K562 (cell line): ENCODE measurements at regions not wholly inside any gene's neighbourhood (a gene's known extent, or its start where the extent isn't known, plus 50 kb on each side); places are given as distances from the start of the nearest gene placed in this dataset.
"Not testable (repeated sequence)": the region's sequence is repeated elsewhere in the genome, so short reads cannot be mapped to it uniquely, and the experiment has no call there.

Source experiments
- ATAC-seq: fragments of 200-7000 bp; cut with Tn5 transposase; 3 replicates; pipeline ENCODE4 v1.9.1; 2020; ENCODE audit warnings: moderate library complexity
- BruUV-seq: library from RNA; stranded (reverse); fragments of 400-500 nt; replicated peaks from 2 replicates; lab custom pipeline; 2021; lab: Mats Ljungman, UMichigan
- CTCF ChIA-PET: fragments of 300-600 bp; formaldehyde crosslinking; extraction: SDS; loops from one replicate; lab custom pipeline; 2021; ENCODE audit warnings: low intra/inter-chr PET ratio; lab: Yijun Ruan, JAX
- POLR2A ChIA-PET: fragments of 300-600, 350-650 bp; sonication (Branson Sonifier 250); formaldehyde crosslinking; extraction: SDS; loops from one replicate; lab custom pipeline; 2021; ENCODE audit warnings: antibody characterized with exemption, inconsistent platforms; lab: Yijun Ruan, JAX
- DNase-seq, 4 experiments: peaks; one replicate each; pipeline versions ENCODE4 v3.0.0 to v3.0.0-alpha.2; 2011 to 2018; ENCODE audit warnings: low spot score in 3 of 4, mixed read lengths in 3 of 4; ENCODE audit errors: extremely low read depth in 1 of 4
- FAIRE-seq: peaks from 2 replicates; lab custom pipeline; 2011; peaks lifted over from hg19 to GRCh38; lab: Jason Lieb, UNC
- H2AFZ ChIP-seq: 2 replicates; pipeline ENCODE4 v1.6.0; 2011; ENCODE audit warnings: low read depth, low read length, control low read depth, inconsistent platforms
- H3K27ac ChIP-seq: fragments of 200-600 bp; 3 replicates; pipeline ENCODE4 v1.8.0; 2011; ENCODE audit warnings: low read depth, mild to moderate bottlenecking, control low read depth, inconsistent platforms, low read length, moderate library complexity, mixed read lengths; ENCODE audit errors: extremely low read depth
- H3K27me3 ChIP-seq, 2 experiments: fragments of 300-600 bp in 1 of 2; 2 replicates in 1 of 2; 3 replicates in 1 of 2; pipeline versions ENCODE4 v1.6.0 to v1.8.0; 2011; ENCODE audit warnings: inconsistent platforms in 2 of 2, low read length in 2 of 2, mild to moderate bottlenecking in 1 of 2, mixed read lengths in 1 of 2, moderate library complexity in 1 of 2; ENCODE audit not compliant: control insufficient read depth in 2 of 2, insufficient read depth in 2 of 2
- H3K36me3 ChIP-seq: fragments of 300-600 bp; 3 replicates; pipeline ENCODE4 v1.8.0; 2011; ENCODE audit warnings: mild to moderate bottlenecking, low read length, inconsistent platforms; ENCODE audit not compliant: control insufficient read depth, insufficient read depth
- H3K4me1 ChIP-seq, 2 experiments: fragments of 200-600 bp in 1 of 2; replicated peaks in 1 of 2; 2 replicates in 1 of 2; 3 replicates in 1 of 2; pipeline versions ENCODE4 v1.5.1 to v1.8.0; 2011; ENCODE audit warnings: inconsistent platforms in 2 of 2, low read length in 2 of 2, mild to moderate bottlenecking in 1 of 2, mixed read lengths in 1 of 2, moderate library complexity in 1 of 2; ENCODE audit not compliant: control insufficient read depth in 2 of 2, insufficient read depth in 2 of 2
- H3K4me2 ChIP-seq: 2 replicates; pipeline ENCODE4 v1.6.1; 2011; ENCODE audit warnings: low read length, control low read depth, inconsistent platforms, mixed read lengths; ENCODE audit not compliant: insufficient read depth
- H3K4me3 ChIP-seq: fragments of 200-600 bp; sonication (generic), shearing (Covaris generic); 2 replicates; pipeline ENCODE4 v1.5.1; 2016; ENCODE audit warnings: control low read depth, inconsistent platforms
- H3K79me2 ChIP-seq: fragments of 200-600 bp; 3 replicates; pipeline ENCODE4 v1.8.0; 2011; ENCODE audit warnings: low read length, inconsistent platforms; ENCODE audit not compliant: control insufficient read depth, insufficient read depth
- H3K9ac ChIP-seq, 2 experiments: 2 replicates each; pipeline versions ENCODE4 v1.6.0 to v1.6.1; 2011; ENCODE audit warnings: low read depth in 2 of 2, low read length in 2 of 2, control low read depth in 1 of 2, inconsistent platforms in 1 of 2, mild to moderate bottlenecking in 1 of 2, mixed read lengths in 1 of 2; ENCODE audit not compliant: insufficient read depth in 1 of 2
- H3K9me1 ChIP-seq: one replicate; pipeline ENCODE4 v1.6.0; 2011; ENCODE audit warnings: inconsistent platforms, mild to moderate bottlenecking, low read length, moderate library complexity; ENCODE audit not compliant: control insufficient read depth, insufficient read depth
- H3K9me3 ChIP-seq: replicated peaks from 2 replicates; pipeline ENCODE4 v1.5.1; 2011; ENCODE audit warnings: low read depth, low read length, inconsistent platforms; ENCODE audit not compliant: control insufficient read depth, insufficient read depth
- H4K20me1 ChIP-seq: replicated peaks from 2 replicates; pipeline ENCODE4 v1.6.1; 2011; ENCODE audit warnings: low read length, inconsistent platforms, mixed read lengths; ENCODE audit not compliant: control insufficient read depth, insufficient read depth
- WGBS: fragments of 100-300 bp; shearing (Covaris generic); methylation state at CpG from one replicate; pipeline ENCODE4 v1.1.6; 2016; ENCODE audit warnings: low coverage, mixed read lengths; ENCODE audit not compliant: insufficient coverage; ENCODE audit errors: missing lambda C conversion rate; 5-methylcytosine and 5-hydroxymethylcytosine counted together
- in situ Hi-C: fragments of 300-500 bp; cut with MboI; formaldehyde crosslinking; loops from 4 replicates; pipeline ENCODE4 v1.15.0; 2018; ENCODE audit warnings: inconsistent platforms, mixed read lengths
- intact Hi-C: fragments of 100-400 bp; cut with micrococcal nuclease; formaldehyde crosslinking; loops from 2 replicates; pipeline ENCODE4 v1.14.2; 2022

DNA sequence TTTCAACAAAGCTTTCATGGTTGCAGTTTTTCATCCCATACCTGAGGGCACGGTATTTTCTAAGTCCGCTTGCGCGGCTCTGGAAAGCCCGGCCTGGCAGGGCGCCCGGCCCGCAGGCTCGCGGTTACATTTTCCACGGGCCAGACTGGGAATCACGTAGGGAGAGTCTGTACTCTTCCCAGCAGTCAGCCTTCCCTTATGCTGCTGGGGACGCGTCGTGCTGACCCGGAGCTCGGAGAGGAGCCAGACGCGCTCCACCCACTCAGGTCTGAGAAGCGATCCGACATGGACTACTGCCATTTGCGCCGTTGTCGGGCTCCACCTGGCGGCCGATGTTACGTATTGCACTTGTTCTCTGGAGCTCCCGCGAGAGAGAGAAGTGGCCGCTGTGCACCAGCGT, 435.9 kb downstream of the SPATA31A1 start:
- H3K9me1 ChIP-seq, H3K27me3 ChIP-seq, H3K4me1 ChIP-seq, DNase-seq, H2AFZ ChIP-seq, H3K9ac ChIP-seq, H3K79me2 ChIP-seq, H3K4me3 ChIP-seq, in situ Hi-C loops, H3K9me3 ChIP-seq, H3K27ac ChIP-seq, intact Hi-C loops, H3K4me2 ChIP-seq, H4K20me1 ChIP-seq, H3K36me3 ChIP-seq, BruUV-seq, CTCF ChIA-PET, POLR2A ChIA-PET: not testable (repeated sequence)
- FAIRE-seq (peak; percentile 93), ATAC-seq (peak; percentile 99)
- WGBS, result 18% methylated on average over 12 of the region's 31 CpGs

DNA sequence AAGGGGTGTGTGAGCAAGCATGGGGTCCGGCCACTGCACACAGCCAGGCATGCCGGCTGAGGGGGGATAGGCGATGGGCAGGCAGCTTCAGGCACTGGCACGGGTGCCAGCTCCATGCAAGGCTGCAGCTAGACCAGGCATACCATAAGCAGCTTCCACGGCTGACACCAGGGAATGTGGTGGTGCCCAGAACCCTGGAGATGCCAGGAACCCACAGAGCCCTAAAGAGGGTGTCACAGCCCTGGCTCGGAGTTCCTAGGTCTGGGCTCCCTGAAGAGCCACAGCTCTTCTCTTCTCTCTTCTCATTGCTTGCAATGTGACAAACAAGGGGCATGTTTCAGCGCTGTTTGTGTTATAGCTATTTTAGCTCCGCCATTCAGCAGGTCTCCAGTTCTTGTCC, 442.5 kb downstream of the SPATA31A1 start:
- 0% methylated on average over 1 of the region's 8 CpGs for WGBS
- H3K4me1 ChIP-seq, BruUV-seq, H3K9me1 ChIP-seq, DNase-seq, intact Hi-C loops, H3K4me3 ChIP-seq, H2AFZ ChIP-seq, H3K36me3 ChIP-seq, H3K4me2 ChIP-seq, in situ Hi-C loops, POLR2A ChIA-PET, H3K27ac ChIP-seq, FAIRE-seq, CTCF ChIA-PET, H3K9me3 ChIP-seq, H3K27me3 ChIP-seq, H3K9ac ChIP-seq, H4K20me1 ChIP-seq, ATAC-seq, H3K79me2 ChIP-seq: not testable (repeated sequence)

DNA sequence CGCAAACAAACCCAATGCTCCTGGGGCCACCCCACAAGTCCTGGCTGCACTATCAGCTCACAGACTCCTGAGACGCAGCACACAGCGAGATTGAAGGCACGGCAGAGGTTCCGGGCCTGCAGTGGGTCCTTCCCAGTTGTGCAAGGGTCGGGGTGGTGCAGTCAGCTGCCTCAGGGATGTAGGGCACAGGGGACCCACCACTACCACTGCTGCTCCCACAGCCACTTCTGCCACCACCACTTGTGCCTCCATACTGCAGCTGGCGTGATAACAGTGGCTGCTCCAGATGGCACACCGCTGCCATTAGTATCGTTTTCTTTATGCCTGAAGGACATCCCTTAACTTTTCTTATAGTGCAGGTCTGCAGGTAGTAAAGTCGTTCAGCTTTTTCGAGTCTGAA, 443.8 kb downstream of the SPATA31A1 start:
- ATAC-seq, H3K4me2 ChIP-seq, H4K20me1 ChIP-seq, CTCF ChIA-PET, H3K4me3 ChIP-seq, H3K27ac ChIP-seq, POLR2A ChIA-PET, H3K9me1 ChIP-seq, intact Hi-C loops, DNase-seq, in situ Hi-C loops, H3K79me2 ChIP-seq, BruUV-seq, H3K36me3 ChIP-seq, H3K9me3 ChIP-seq, FAIRE-seq, H2AFZ ChIP-seq, H3K4me1 ChIP-seq, H3K9ac ChIP-seq, H3K27me3 ChIP-seq: not testable (repeated sequence)
- 2% methylated on average over 6 of the region's 11 CpGs for WGBS

DNA sequence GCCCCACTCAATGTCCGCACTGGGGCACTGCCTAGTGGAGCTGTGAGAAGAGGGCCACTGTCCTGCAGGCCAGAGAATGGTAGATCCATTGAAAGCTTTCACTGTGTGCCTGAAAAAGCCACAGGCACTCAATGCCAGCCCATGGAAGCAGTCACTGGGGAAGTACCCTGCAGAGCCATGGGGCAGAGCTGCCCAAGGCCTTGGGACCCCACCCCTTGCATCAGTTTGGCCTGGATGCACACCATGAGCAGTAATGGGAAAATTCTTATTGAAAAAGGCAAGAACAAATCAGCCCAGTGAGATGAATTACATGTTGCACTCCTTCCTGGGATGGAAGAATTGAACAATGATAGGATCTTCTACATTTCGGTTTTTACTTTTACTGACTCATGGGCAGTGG, 447.1 kb downstream of the SPATA31A1 start:
- POLR2A ChIA-PET, H3K27me3 ChIP-seq, H3K9me1 ChIP-seq, intact Hi-C loops, DNase-seq, H3K79me2 ChIP-seq, H3K9me3 ChIP-seq, in situ Hi-C loops, H3K4me1 ChIP-seq, FAIRE-seq, H3K4me3 ChIP-seq, ATAC-seq, H3K4me2 ChIP-seq, H4K20me1 ChIP-seq, BruUV-seq, CTCF ChIA-PET, H3K36me3 ChIP-seq, H3K9ac ChIP-seq, H3K27ac ChIP-seq, H2AFZ ChIP-seq: not testable (repeated sequence)
- WGBS, result no CpG with 5 or more reads among the region's 2 CpGs
